SK-N-SH treated with all-trans-retinoic acid at 6 μM for 48 hours (cell line): ENCODE measurements at regions not wholly inside any gene's neighbourhood (a gene's known extent, or its start where the extent isn't known, plus 50 kb on each side); places are given as distances from the start of the nearest gene placed in this dataset.

ENCODE experiments used
- ATAC-seq: fragments of 200-7000 bp; cut with Tn5 transposase; 3 replicates; pipeline ENCODE4 v1.9.1; 2020; ENCODE audit warnings: mild to moderate bottlenecking, moderate library complexity
- ARNTL ChIP-seq: fragments of 450-650 bp; formaldehyde crosslinking; IDR thresholded peaks from 2 replicates; pipeline ENCODE4 v1.5.0; 2020; ENCODE audit warnings: low read depth, mild to moderate bottlenecking, moderate library complexity, borderline replicate concordance
- BACH2 ChIP-seq: fragments of 250-450 bp; sonication (Bioruptor Pico); IDR thresholded peaks from 2 replicates; pipeline ENCODE4 v1.9.0; 2021; ENCODE audit warnings: mild to moderate bottlenecking, borderline replicate concordance
- CSDC2 ChIP-seq: fragments of 250-450 bp; sonication (Bioruptor Pico); IDR thresholded peaks from 2 replicates; pipeline ENCODE4 v1.5.0; 2020; ENCODE audit warnings: mild to moderate bottlenecking, moderate library complexity
- ESRRG ChIP-seq: fragments of 250-450 bp; sonication (Bioruptor Pico); IDR thresholded peaks from 2 replicates; pipeline ENCODE4 v1.6.1; 2021; ENCODE audit warnings: mild to moderate bottlenecking
- GLIS3 ChIP-seq: fragments of 250-450 bp; sonication (Bioruptor Pico); IDR thresholded peaks from 2 replicates; pipeline ENCODE4 v1.5.0; 2020; ENCODE audit warnings: mild to moderate bottlenecking, moderate library complexity
- ISL1 ChIP-seq: fragments of 250-450 bp; sonication (Bioruptor Pico); IDR thresholded peaks from 2 replicates; pipeline ENCODE4 v2.1.2; 2022; ENCODE audit warnings: mild to moderate bottlenecking, moderate library complexity
- PPARA ChIP-seq: fragments of 250-450 bp; sonication (Bioruptor Pico); IDR thresholded peaks from 2 replicates; pipeline ENCODE4 v1.5.0; 2020; ENCODE audit warnings: mild to moderate bottlenecking, borderline replicate concordance
- RARB ChIP-seq: fragments of 250-450 bp; sonication (Bioruptor Pico); IDR thresholded peaks from 2 replicates; pipeline ENCODE4 v1.8.0; 2021; ENCODE audit warnings: mild to moderate bottlenecking, moderate library complexity
- TCF4 ChIP-seq: fragments of 250-450 bp; sonication (Bioruptor Pico); IDR thresholded peaks from 2 replicates; pipeline ENCODE4 v1.8.0; 2021; ENCODE audit warnings: mild to moderate bottlenecking, moderate library complexity, borderline replicate concordance
- ZC3H10 ChIP-seq: fragments of 250-450 bp; sonication (Bioruptor Pico); IDR thresholded peaks from 2 replicates; pipeline ENCODE4 v1.5.1; 2021; ENCODE audit warnings: mild to moderate bottlenecking, moderate library complexity
- ZFP3 ChIP-seq: fragments of 250-450 bp; sonication (Bioruptor Pico); IDR thresholded peaks from 2 replicates; pipeline ENCODE4 v1.5.0; 2020; ENCODE audit warnings: mild to moderate bottlenecking, moderate library complexity
- ZFP30 ChIP-seq: fragments of 450-650 bp; formaldehyde crosslinking; IDR thresholded peaks from 2 replicates; pipeline ENCODE4 v1.5.0; 2022; ENCODE audit warnings: mild to moderate bottlenecking, moderate library complexity
- ZNF565 ChIP-seq: fragments of 450-650 bp; formaldehyde crosslinking; conservative IDR thresholded peaks from 2 replicates; pipeline ENCODE4 v1.5.0; 2020; ENCODE audit warnings: low read depth, mild to moderate bottlenecking, moderate library complexity
- ZNF70 ChIP-seq: fragments of 450-650 bp; formaldehyde crosslinking; IDR thresholded peaks from 2 replicates; pipeline ENCODE4 v1.5.0; 2020; ENCODE audit warnings: mild to moderate bottlenecking, moderate library complexity
- ZNF8 ChIP-seq: fragments of 450-650 bp; formaldehyde crosslinking; IDR thresholded peaks from 2 replicates; pipeline ENCODE4 v1.5.0; 2020; ENCODE audit warnings: mild to moderate bottlenecking, moderate library complexity
- TF ChIP-seq, protein P1 (sequence below): fragments of 250-450 bp; sonication (Bioruptor Pico); IDR thresholded peaks from 2 replicates; pipeline ENCODE4 v1.8.0; 2020; ENCODE audit warnings: mild to moderate bottlenecking, moderate library complexity, borderline replicate concordance
- TF ChIP-seq, protein P2 (sequence below): fragments of 250-450 bp; sonication (Bioruptor Pico); IDR thresholded peaks from 2 replicates; pipeline ENCODE4 v1.5.1; 2021; ENCODE audit warnings: mild to moderate bottlenecking, moderate library complexity
- TF ChIP-seq, protein P3 (sequence below): fragments of 250-450 bp; sonication (Bioruptor Pico); IDR thresholded peaks from 2 replicates; pipeline ENCODE4 v1.8.0; 2021; ENCODE audit warnings: low read depth, mild to moderate bottlenecking, moderate library complexity, borderline replicate concordance
- TF ChIP-seq, protein P4 (sequence below): fragments of 250-450 bp; sonication (Bioruptor Pico); IDR thresholded peaks from 2 replicates; pipeline ENCODE4 v1.5.0; 2020; ENCODE audit warnings: mild to moderate bottlenecking, moderate library complexity
- TF ChIP-seq, protein P5 (sequence below): fragments of 250-450 bp; sonication (Bioruptor Pico); IDR thresholded peaks from 2 replicates; pipeline ENCODE4 v1.5.1; 2020; ENCODE audit warnings: low read depth, mild to moderate bottlenecking, moderate library complexity

DNA sequence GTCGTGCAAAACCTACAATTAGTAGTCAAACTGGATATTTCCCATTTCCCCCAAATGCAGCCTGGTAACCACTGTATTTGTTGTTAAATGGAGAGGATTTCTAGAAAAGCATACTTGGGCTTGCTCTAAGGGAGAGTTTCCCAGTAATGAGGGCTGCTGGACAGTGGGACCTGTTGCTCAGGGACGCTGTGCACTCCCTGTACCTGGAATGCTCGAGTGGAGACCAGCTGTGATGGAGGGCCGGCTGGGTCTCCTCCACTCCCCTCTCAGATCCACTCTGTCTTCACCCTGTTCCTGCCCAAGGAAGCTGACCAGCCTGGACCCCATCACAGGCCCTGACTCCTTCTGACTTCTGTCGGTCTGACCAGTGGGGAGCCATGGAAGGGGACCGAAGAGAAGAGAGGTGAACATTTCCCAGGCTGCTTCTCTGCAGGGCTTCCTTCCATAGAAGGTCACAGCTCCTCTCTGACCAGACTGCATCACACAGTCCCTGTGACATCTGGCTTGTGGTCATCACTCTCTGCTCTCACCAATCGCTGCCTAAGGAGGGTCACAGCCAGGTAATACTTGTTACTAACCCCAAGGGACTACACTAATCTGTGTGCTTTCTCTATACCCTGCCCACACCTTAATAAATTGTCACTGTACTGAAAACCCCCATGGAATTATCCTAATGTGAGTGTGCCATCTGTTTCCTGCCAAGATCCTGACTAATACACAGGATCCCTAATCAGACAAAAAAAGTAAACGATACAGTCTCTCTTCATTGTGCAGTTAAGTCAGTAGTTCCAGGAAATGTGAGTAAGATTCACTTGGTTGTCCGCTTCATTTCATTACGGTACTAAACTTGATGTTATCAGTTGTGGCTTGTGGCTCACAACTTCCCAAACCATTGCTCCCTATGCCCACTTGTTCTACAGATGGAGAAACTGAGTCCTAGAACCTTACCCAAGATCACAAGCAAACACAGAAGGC is 102.4 kb downstream of the CCT6B start:
- ATAC-seq, result no peak
- TF ChIP-seq RARB (CRISPR knock-in tag), result no peak
- TF ChIP-seq CSDC2 (CRISPR knock-in tag), result no peak
- TF ChIP-seq ZNF8, result no peak
- no peak for TF ChIP-seq ZNF565
- TF ChIP-seq, protein P1, sequence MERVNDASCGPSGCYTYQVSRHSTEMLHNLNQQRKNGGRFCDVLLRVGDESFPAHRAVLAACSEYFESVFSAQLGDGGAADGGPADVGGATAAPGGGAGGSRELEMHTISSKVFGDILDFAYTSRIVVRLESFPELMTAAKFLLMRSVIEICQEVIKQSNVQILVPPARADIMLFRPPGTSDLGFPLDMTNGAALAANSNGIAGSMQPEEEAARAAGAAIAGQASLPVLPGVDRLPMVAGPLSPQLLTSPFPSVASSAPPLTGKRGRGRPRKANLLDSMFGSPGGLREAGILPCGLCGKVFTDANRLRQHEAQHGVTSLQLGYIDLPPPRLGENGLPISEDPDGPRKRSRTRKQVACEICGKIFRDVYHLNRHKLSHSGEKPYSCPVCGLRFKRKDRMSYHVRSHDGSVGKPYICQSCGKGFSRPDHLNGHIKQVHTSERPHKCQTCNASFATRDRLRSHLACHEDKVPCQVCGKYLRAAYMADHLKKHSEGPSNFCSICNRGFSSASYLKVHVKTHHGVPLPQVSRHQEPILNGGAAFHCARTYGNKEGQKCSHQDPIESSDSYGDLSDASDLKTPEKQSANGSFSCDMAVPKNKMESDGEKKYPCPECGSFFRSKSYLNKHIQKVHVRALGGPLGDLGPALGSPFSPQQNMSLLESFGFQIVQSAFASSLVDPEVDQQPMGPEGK (CRISPR knock-in tag), result no peak
- TF ChIP-seq ZC3H10, result no peak

DNA sequence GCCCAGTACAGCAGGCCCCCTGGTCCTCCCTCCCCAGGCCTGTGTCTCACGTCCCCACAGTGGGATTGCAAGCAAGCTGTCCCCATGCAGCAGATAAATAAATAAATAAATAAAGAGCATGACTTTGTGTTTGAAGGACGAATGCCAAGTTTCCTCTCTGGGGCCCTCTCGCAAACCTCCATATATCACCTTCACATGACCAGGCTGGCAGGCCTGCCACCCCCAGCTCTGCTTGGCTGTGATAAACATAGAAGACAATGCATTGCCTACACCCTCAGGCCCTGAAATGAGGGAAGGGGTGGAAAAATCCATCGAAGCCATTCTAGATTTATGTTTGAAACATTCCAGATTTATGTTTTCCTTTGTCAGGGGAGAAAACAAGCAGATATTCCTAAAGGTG is 107.3 kb downstream of the CCT6B start:
- no peak for ATAC-seq

DNA sequence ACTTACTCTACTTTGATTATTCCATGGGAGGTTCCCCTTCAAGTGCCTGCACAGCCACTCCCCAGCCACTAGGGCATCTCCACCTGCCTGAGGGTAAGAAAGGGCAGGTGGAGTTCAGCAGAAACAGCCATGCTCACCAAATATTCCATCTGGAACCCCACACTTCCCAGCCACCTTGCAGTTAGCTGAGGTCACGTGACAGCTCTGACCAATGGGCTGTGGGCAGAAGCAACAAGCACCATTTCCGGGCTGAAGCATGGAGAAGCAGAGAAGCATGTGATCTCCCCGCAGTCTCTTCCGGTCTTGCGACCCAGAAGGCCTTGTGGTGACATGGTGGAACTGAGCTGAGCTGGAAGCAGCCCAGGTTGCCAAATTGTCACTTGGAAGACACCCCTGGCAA is 108.6 kb downstream of the CCT6B start:
- TF ChIP-seq ZNF565, result no peak
- TF ChIP-seq TCF4, result no peak
- TF ChIP-seq ZC3H10, result no peak
- no peak for TF ChIP-seq ZNF70 (CRISPR knock-in tag)
- no peak for TF ChIP-seq ZFP30
- no peak for TF ChIP-seq CSDC2 (CRISPR knock-in tag)
- no peak for ATAC-seq

More for the DNA sequence above, 107.3 kb downstream of the CCT6B start:
- TF ChIP-seq PPARA (CRISPR knock-in tag) (no peak), ARNTL (no peak), BACH2 (CRISPR knock-in tag) (no peak)
- TF ChIP-seq, all 23 proteins: peak for 0

DNA sequence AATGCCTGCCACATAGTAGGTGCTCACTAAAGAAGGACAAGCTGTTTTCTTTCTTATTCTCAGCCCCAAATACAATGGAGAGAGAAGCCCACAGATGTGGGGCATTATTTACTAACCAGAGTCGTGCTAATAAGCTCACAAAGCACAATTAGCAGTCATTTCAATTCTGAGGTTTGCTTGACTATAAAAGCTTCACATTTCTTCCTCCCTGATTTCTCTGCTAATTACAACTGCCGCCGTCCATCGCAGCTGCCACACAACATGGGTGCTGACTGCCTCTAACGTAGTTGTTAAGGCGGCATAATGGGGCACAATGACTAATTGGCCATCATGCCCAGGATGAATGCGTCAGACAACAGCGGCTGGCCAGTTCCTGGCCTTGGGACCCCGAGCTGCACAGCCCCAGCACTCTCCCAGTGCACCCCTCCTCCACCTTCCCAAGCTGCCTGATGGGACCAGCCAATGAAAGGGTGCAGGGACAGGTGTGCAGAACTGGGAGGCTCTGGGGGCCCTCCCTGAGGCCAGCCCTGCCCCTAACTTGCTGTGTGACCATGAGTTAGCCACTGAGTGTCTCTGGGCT is 109.2 kb downstream of the CCT6B start:
- TF ChIP-seq ZFP3 (CRISPR knock-in tag) (no peak), ZFP30 (no peak), ESRRG (CRISPR knock-in tag) (no peak), TCF4 (no peak), ZNF8 (no peak), GLIS3 (no peak), CSDC2 (CRISPR knock-in tag) (no peak), ZC3H10 (no peak)
- TF ChIP-seq, protein P2, sequence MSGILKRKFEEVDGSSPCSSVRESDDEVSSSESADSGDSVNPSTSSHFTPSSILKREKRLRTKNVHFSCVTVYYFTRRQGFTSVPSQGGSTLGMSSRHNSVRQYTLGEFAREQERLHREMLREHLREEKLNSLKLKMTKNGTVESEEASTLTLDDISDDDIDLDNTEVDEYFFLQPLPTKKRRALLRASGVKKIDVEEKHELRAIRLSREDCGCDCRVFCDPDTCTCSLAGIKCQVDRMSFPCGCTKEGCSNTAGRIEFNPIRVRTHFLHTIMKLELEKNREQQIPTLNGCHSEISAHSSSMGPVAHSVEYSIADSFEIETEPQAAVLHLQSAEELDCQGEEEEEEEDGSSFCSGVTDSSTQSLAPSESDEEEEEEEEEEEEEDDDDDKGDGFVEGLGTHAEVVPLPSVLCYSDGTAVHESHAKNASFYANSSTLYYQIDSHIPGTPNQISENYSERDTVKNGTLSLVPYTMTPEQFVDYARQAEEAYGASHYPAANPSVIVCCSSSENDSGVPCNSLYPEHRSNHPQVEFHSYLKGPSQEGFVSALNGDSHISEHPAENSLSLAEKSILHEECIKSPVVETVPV (CRISPR knock-in tag), result no peak
- TF ChIP-seq, protein P3, sequence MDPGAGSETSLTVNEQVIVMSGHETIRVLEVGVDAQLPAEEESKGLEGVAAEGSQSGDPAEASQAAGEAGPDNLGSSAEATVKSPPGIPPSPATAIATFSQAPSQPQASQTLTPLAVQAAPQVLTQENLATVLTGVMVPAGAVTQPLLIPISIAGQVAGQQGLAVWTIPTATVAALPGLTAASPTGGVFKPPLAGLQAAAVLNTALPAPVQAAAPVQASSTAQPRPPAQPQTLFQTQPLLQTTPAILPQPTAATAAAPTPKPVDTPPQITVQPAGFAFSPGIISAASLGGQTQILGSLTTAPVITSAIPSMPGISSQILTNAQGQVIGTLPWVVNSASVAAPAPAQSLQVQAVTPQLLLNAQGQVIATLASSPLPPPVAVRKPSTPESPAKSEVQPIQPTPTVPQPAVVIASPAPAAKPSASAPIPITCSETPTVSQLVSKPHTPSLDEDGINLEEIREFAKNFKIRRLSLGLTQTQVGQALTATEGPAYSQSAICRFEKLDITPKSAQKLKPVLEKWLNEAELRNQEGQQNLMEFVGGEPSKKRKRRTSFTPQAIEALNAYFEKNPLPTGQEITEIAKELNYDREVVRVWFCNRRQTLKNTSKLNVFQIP (CRISPR knock-in tag), result no peak
- no peak for ATAC-seq

DNA sequence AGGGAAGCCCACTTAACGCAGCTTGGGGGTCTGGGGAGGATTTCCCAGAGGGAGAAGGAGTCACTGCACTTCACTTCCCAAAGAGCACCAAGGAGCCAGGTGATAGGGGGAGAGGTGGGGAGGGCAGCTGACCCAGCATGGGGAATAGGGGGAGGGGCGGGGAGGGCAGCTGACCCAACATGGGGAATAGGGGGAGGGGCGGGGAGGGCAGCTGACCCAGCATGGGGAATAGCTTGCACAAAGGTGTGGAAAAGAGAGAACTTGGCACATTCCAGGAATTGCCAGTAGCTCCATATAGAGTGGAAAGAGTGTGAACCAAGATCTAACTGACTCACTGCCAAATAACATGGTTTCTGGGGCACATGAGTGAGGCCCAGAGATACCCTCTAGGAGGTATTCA is 110.3 kb downstream of the CCT6B start:
- no peak for ATAC-seq
- TF ChIP-seq, protein P1 (CRISPR knock-in tag), result no peak
- no peak for TF ChIP-seq GLIS3
- no peak for TF ChIP-seq ESRRG (CRISPR knock-in tag)
- TF ChIP-seq ISL1 (CRISPR knock-in tag), result no peak
- TF ChIP-seq, protein P2 (CRISPR knock-in tag), result no peak
- TF ChIP-seq ZC3H10, result no peak
- TF ChIP-seq, protein P4, sequence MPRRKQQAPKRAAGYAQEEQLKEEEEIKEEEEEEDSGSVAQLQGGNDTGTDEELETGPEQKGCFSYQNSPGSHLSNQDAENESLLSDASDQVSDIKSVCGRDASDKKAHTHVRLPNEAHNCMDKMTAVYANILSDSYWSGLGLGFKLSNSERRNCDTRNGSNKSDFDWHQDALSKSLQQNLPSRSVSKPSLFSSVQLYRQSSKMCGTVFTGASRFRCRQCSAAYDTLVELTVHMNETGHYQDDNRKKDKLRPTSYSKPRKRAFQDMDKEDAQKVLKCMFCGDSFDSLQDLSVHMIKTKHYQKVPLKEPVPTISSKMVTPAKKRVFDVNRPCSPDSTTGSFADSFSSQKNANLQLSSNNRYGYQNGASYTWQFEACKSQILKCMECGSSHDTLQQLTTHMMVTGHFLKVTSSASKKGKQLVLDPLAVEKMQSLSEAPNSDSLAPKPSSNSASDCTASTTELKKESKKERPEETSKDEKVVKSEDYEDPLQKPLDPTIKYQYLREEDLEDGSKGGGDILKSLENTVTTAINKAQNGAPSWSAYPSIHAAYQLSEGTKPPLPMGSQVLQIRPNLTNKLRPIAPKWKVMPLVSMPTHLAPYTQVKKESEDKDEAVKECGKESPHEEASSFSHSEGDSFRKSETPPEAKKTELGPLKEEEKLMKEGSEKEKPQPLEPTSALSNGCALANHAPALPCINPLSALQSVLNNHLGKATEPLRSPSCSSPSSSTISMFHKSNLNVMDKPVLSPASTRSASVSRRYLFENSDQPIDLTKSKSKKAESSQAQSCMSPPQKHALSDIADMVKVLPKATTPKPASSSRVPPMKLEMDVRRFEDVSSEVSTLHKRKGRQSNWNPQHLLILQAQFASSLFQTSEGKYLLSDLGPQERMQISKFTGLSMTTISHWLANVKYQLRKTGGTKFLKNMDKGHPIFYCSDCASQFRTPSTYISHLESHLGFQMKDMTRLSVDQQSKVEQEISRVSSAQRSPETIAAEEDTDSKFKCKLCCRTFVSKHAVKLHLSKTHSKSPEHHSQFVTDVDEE (CRISPR knock-in tag), result no peak
- no peak for TF ChIP-seq ZNF8
- TF ChIP-seq, protein P5, sequence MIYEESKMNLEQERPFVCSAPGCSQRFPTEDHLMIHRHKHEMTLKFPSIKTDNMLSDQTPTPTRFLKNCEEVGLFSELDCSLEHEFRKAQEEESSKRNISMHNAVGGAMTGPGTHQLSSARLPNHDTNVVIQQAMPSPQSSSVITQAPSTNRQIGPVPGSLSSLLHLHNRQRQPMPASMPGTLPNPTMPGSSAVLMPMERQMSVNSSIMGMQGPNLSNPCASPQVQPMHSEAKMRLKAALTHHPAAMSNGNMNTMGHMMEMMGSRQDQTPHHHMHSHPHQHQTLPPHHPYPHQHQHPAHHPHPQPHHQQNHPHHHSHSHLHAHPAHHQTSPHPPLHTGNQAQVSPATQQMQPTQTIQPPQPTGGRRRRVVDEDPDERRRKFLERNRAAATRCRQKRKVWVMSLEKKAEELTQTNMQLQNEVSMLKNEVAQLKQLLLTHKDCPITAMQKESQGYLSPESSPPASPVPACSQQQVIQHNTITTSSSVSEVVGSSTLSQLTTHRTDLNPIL (CRISPR knock-in tag), result no peak
- no peak for TF ChIP-seq ZFP30
- no peak for TF ChIP-seq ZNF70 (CRISPR knock-in tag)
- TF ChIP-seq ZFP3 (CRISPR knock-in tag), result no peak
